ENCODE measurements at regions not wholly inside any gene's neighbourhood (a gene's known extent, or its start where the extent isn't known, plus 50 kb on each side); places are given as distances from the start of the nearest gene placed in this dataset.

GRCh38 chr14:98937021-98937420 lies 335.0 kb downstream of the BCL11B start:
- no peaks in the 10 kb centered on the region for H3K4me1 ChIP-seq (ENCODE audit: control insufficient read depth in 5 of 5, insufficient read depth in 5 of 5, low read length in 5 of 5)
- peaks cover 0 to 22% (median 0%) of the 10 kb centered on the region in 5 donors for H3K27me3 ChIP-seq (ENCODE audit: control insufficient read depth in 5 of 5, insufficient read depth in 4 of 5, low read length in 5 of 5)
- no peak overlapping the region for H3K9ac ChIP-seq (ENCODE audit: low read length in 5 of 5)
- H3K36me3 ChIP-seq (ENCODE audit: control insufficient read depth in 5 of 5, insufficient read depth in 5 of 5, low read length in 5 of 5): no peaks in the 10 kb centered on the region
- no peak overlapping the region for H3K4me3 ChIP-seq (ENCODE audit: low read depth in 1 of 5, low read length in 5 of 5)
- H3K27ac ChIP-seq (ENCODE audit: low read depth, low read length): no peak overlapping the region
- no peaks in the 10 kb centered on the region for H3K9me3 ChIP-seq (ENCODE audit: control insufficient read depth in 5 of 5, low read length in 5 of 5)

GRCh38 chr14:98937712-98938505 lies 334.1 kb downstream of the BCL11B start:
- Histone ChIP-seq H3K4me1 (ENCODE audit: control insufficient read depth in 5 of 5, insufficient read depth in 5 of 5, low read length in 5 of 5) (no peaks in the 10 kb centered on the region), H3K27me3 (ENCODE audit: control insufficient read depth in 5 of 5, insufficient read depth in 4 of 5, low read length in 5 of 5) (peaks cover 0 to 21% (median 0%) of the 10 kb centered on the region in 5 donors), H3K4me3 (ENCODE audit: low read depth in 1 of 5, low read length in 5 of 5) (no peak overlapping the region), H3K9ac (ENCODE audit: low read length in 5 of 5) (no peak overlapping the region), H3K27ac (ENCODE audit: low read depth, low read length) (no peak overlapping the region), H3K36me3 (ENCODE audit: control insufficient read depth in 5 of 5, insufficient read depth in 5 of 5, low read length in 5 of 5) (no peaks in the 10 kb centered on the region), H3K9me3 (ENCODE audit: control insufficient read depth in 5 of 5, low read length in 5 of 5) (no peaks in the 10 kb centered on the region)

GRCh38 chr14:98940693-98941437 lies 331.1 kb downstream of the BCL11B start:
- peaks cover 0 to 10% (median 7%) of the 10 kb centered on the region in 5 donors for H3K27me3 ChIP-seq (ENCODE audit: control insufficient read depth in 5 of 5, insufficient read depth in 4 of 5, low read length in 5 of 5)
- no peak overlapping the region for H3K27ac ChIP-seq (ENCODE audit: low read depth, low read length)
- H3K4me1 ChIP-seq (ENCODE audit: control insufficient read depth in 5 of 5, insufficient read depth in 5 of 5, low read length in 5 of 5): peaks cover 0 to 5% (median 2%) of the 10 kb centered on the region in 5 donors
- no peaks in the 10 kb centered on the region for H3K9me3 ChIP-seq (ENCODE audit: control insufficient read depth in 5 of 5, low read length in 5 of 5)
- H3K4me3 ChIP-seq (ENCODE audit: low read depth in 1 of 5, low read length in 5 of 5): no peak overlapping the region
- H3K9ac ChIP-seq (ENCODE audit: low read length in 5 of 5): no peak overlapping the region
- no peaks in the 10 kb centered on the region for H3K36me3 ChIP-seq (ENCODE audit: control insufficient read depth in 5 of 5, insufficient read depth in 5 of 5, low read length in 5 of 5)

- Histone ChIP-seq H3K27me3 (ENCODE audit: control insufficient read depth in 5 of 5, insufficient read depth in 4 of 5, low read length in 5 of 5) (peaks cover 0 to 13% (median 7%) of the 10 kb centered on the region in 5 donors), H3K36me3 (ENCODE audit: control insufficient read depth in 5 of 5, insufficient read depth in 5 of 5, low read length in 5 of 5) (no peaks in the 10 kb centered on the region), H3K9me3 (ENCODE audit: control insufficient read depth in 5 of 5, low read length in 5 of 5) (no peaks in the 10 kb centered on the region), H3K27ac (ENCODE audit: low read depth, low read length) (no peak overlapping the region), H3K9ac (ENCODE audit: low read length in 5 of 5) (no peak overlapping the region), H3K4me1 (ENCODE audit: control insufficient read depth in 5 of 5, insufficient read depth in 5 of 5, low read length in 5 of 5) (peaks cover 3 to 10% (median 6%) of the 10 kb centered on the region in 5 donors), H3K4me3 (ENCODE audit: low read depth in 1 of 5, low read length in 5 of 5) (no peak overlapping the region)
These were observed 330.5 kb downstream of the BCL11B start for GRCh38 chr14:98941481-98941880.

GRCh38 chr14:98943907-98944306 lies 328.1 kb downstream of the BCL11B start:
- H3K36me3 ChIP-seq (ENCODE audit: control insufficient read depth in 5 of 5, insufficient read depth in 5 of 5, low read length in 5 of 5): no peaks in the 10 kb centered on the region
- H3K9ac ChIP-seq (ENCODE audit: low read length in 5 of 5): no peak overlapping the region
- H3K4me3 ChIP-seq (ENCODE audit: low read depth in 1 of 5, low read length in 5 of 5): no peak overlapping the region
- H3K9me3 ChIP-seq (ENCODE audit: control insufficient read depth in 5 of 5, low read length in 5 of 5): no peaks in the 10 kb centered on the region
- peaks cover 0 to 19% (median 2%) of the 10 kb centered on the region in 5 donors for H3K27me3 ChIP-seq (ENCODE audit: control insufficient read depth in 5 of 5, insufficient read depth in 4 of 5, low read length in 5 of 5)
- no peak overlapping the region for H3K27ac ChIP-seq (ENCODE audit: low read depth, low read length)
- H3K4me1 ChIP-seq (ENCODE audit: control insufficient read depth in 5 of 5, insufficient read depth in 5 of 5, low read length in 5 of 5): peaks cover 3 to 26% (median 22%) of the 10 kb centered on the region in 5 donors

GRCh38 chr14:98944989-98945388 lies 327.0 kb downstream of the BCL11B start:
- peaks cover 3 to 29% (median 23%) of the 10 kb centered on the region in 5 donors for H3K4me1 ChIP-seq (ENCODE audit: control insufficient read depth in 5 of 5, insufficient read depth in 5 of 5, low read length in 5 of 5)
- H3K27me3 ChIP-seq (ENCODE audit: control insufficient read depth in 5 of 5, insufficient read depth in 4 of 5, low read length in 5 of 5): peaks cover 0 to 22% (median 0%) of the 10 kb centered on the region in 5 donors
- H3K27ac ChIP-seq (ENCODE audit: low read depth, low read length): no peak overlapping the region
- H3K36me3 ChIP-seq (ENCODE audit: control insufficient read depth in 5 of 5, insufficient read depth in 5 of 5, low read length in 5 of 5): no peaks in the 10 kb centered on the region
- H3K9ac ChIP-seq (ENCODE audit: low read length in 5 of 5): no peak overlapping the region
- no peaks in the 10 kb centered on the region for H3K9me3 ChIP-seq (ENCODE audit: control insufficient read depth in 5 of 5, low read length in 5 of 5)
- H3K4me3 ChIP-seq (ENCODE audit: low read depth in 1 of 5, low read length in 5 of 5): no peak overlapping the region

GRCh38 chr14:98945611-98946570 lies 326.1 kb downstream of the BCL11B start:
- H3K27ac ChIP-seq (ENCODE audit: low read depth, low read length): no peak overlapping the region
- H3K9me3 ChIP-seq (ENCODE audit: control insufficient read depth in 5 of 5, low read length in 5 of 5): no peaks in the 10 kb centered on the region
- H3K27me3 ChIP-seq (ENCODE audit: control insufficient read depth in 5 of 5, insufficient read depth in 4 of 5, low read length in 5 of 5): peaks cover 0 to 25% (median 0%) of the 10 kb centered on the region in 5 donors
- peaks cover 3 to 29% (median 23%) of the 10 kb centered on the region in 5 donors for H3K4me1 ChIP-seq (ENCODE audit: control insufficient read depth in 5 of 5, insufficient read depth in 5 of 5, low read length in 5 of 5)
- no peak overlapping the region for H3K4me3 ChIP-seq (ENCODE audit: low read depth in 1 of 5, low read length in 5 of 5)
- no peaks in the 10 kb centered on the region for H3K36me3 ChIP-seq (ENCODE audit: control insufficient read depth in 5 of 5, insufficient read depth in 5 of 5, low read length in 5 of 5)
- H3K9ac ChIP-seq (ENCODE audit: low read length in 5 of 5): no peak overlapping the region

- H3K36me3 ChIP-seq (ENCODE audit: control insufficient read depth in 5 of 5, insufficient read depth in 5 of 5, low read length in 5 of 5): no peaks in the 10 kb centered on the region
- no peak overlapping the region for H3K27ac ChIP-seq (ENCODE audit: low read depth, low read length)
- H3K4me1 ChIP-seq (ENCODE audit: control insufficient read depth in 5 of 5, insufficient read depth in 5 of 5, low read length in 5 of 5): peaks cover 3 to 29% (median 23%) of the 10 kb centered on the region in 5 donors
- no peaks in the 10 kb centered on the region for H3K9me3 ChIP-seq (ENCODE audit: control insufficient read depth in 5 of 5, low read length in 5 of 5)
- peaks cover 0 to 25% (median 0%) of the 10 kb centered on the region in 5 donors for H3K27me3 ChIP-seq (ENCODE audit: control insufficient read depth in 5 of 5, insufficient read depth in 4 of 5, low read length in 5 of 5)
- no peak overlapping the region for H3K9ac ChIP-seq (ENCODE audit: low read length in 5 of 5)
- peak overlapping the region in 2 of 5 donors; percentile 4 to 16 for H3K4me3 ChIP-seq (ENCODE audit: low read depth in 1 of 5, low read length in 5 of 5)
These were observed 325.1 kb downstream of the BCL11B start for GRCh38 chr14:98946940-98947339.

- no peaks in the 10 kb centered on the region for H3K9me3 ChIP-seq (ENCODE audit: control insufficient read depth in 5 of 5, low read length in 5 of 5)
These were observed 323.9 kb downstream of the BCL11B start for GRCh38 chr14:98947911-98948595.

More at GRCh38 chr14:98947911-98948595, 323.9 kb downstream of the BCL11B start:
- Histone ChIP-seq H3K27me3 (ENCODE audit: control insufficient read depth in 5 of 5, insufficient read depth in 4 of 5, low read length in 5 of 5) (peaks cover 0 to 25% (median 0%) of the 10 kb centered on the region in 5 donors), H3K4me3 (ENCODE audit: low read depth in 1 of 5, low read length in 5 of 5) (no peak overlapping the region), H3K4me1 (ENCODE audit: control insufficient read depth in 5 of 5, insufficient read depth in 5 of 5, low read length in 5 of 5) (peaks cover 4 to 34% (median 27%) of the 10 kb centered on the region in 5 donors), H3K36me3 (ENCODE audit: control insufficient read depth in 5 of 5, insufficient read depth in 5 of 5, low read length in 5 of 5) (no peaks in the 10 kb centered on the region), H3K27ac (ENCODE audit: low read depth, low read length) (no peak overlapping the region), H3K9ac (ENCODE audit: low read length in 5 of 5) (no peak overlapping the region)

Data from subcutaneous abdominal adipose tissue (tissue), 5 donors.